SU-DHL-6 (cell line): ENCODE measurements at regions not wholly inside any gene's neighbourhood (a gene's known extent, or its start where the extent isn't known, plus 50 kb on each side); places are given as distances from the start of the nearest gene placed in this dataset.

Source experiments
- CTCF ChIP-seq: fragments of 200-600 bp; sonication (generic); IDR thresholded peaks from one replicate; pipeline ENCODE4 v1.5.1; 2017; ENCODE audit warnings: antibody characterized with exemption, mild to moderate bottlenecking, low read length, moderate library complexity; ENCODE audit not compliant: insufficient read depth, poor library complexity, severe bottlenecking
- EZH2phosphoT487 ChIP-seq: fragments of 200-600 bp; sonication (generic), shearing (Covaris generic); conservative IDR thresholded peaks from 2 replicates; pipeline ENCODE4 v1.6.1; 2018; ENCODE audit warnings: mild to moderate bottlenecking, antibody characterized with exemption, low read length, moderate library complexity, mixed read lengths

- no peak for TF ChIP-seq CTCF
- TF ChIP-seq EZH2phosphoT487 = no peak
These were observed 162.0 kb downstream of the MELK start for GRCh38 chr9:36734737-36735136.
